ENCODE measurements at regions not wholly inside any gene's neighbourhood (a gene's known extent, or its start where the extent isn't known, plus 50 kb on each side); places are given as distances from the start of the nearest gene placed in this dataset.

GRCh38 chr10:128277267-128277840 is 151.1 kb upstream of the MKI67 start:
- Mint-ChIP-seq H3K27me3 (peaks cover 71% of the 10 kb centered on the region), H3K4me1 (peaks cover 8% of the 10 kb centered on the region), H3K27ac (no peak overlapping the region), H3K4me3 (no peak overlapping the region), H3K36me3 (ENCODE audit: low read depth) (no peaks in the 10 kb centered on the region)
- no peak for ATAC-seq
- no peaks in the 10 kb centered on the region for H3K9me3 ChIP-seq (ENCODE audit: control insufficient read depth, low read length, poor library complexity, severe bottlenecking)
- DNase-seq: no peak

- no peak overlapping the region for H3K4me3 Mint-ChIP-seq
- peaks cover 8% of the 10 kb centered on the region for H3K4me1 Mint-ChIP-seq
- ATAC-seq (no peak), DNase-seq (no peak)
- H3K27me3 Mint-ChIP-seq: peaks cover 62% of the 10 kb centered on the region
- no peaks in the 10 kb centered on the region for H3K9me3 ChIP-seq (ENCODE audit: control insufficient read depth, low read length, poor library complexity, severe bottlenecking)
- no peaks in the 10 kb centered on the region for H3K36me3 Mint-ChIP-seq (ENCODE audit: low read depth)
- no peak overlapping the region for H3K27ac Mint-ChIP-seq
Observed at GRCh38 chr10:128278362-128278761, 152.1 kb upstream of the MKI67 start.

- Mint-ChIP-seq H3K27ac (no peak overlapping the region), H3K27me3 (peaks cover 61% of the 10 kb centered on the region), H3K36me3 (ENCODE audit: low read depth) (no peaks in the 10 kb centered on the region), H3K4me1 (peaks cover 5% of the 10 kb centered on the region), H3K4me3 (no peak overlapping the region)
- no peak for ATAC-seq
- no peak for DNase-seq
- H3K9me3 ChIP-seq (ENCODE audit: control insufficient read depth, low read length, poor library complexity, severe bottlenecking): no peaks in the 10 kb centered on the region
Observed at GRCh38 chr10:128280271-128280670, 154.0 kb upstream of the MKI67 start.

GRCh38 chr10:128281343-128281742 is 155.1 kb upstream of the MKI67 start:
- H3K4me3 Mint-ChIP-seq: no peak overlapping the region
- DNase-seq: no peak
- no peak overlapping the region for H3K27ac Mint-ChIP-seq
- H3K4me1 Mint-ChIP-seq: peaks cover 2% of the 10 kb centered on the region
- H3K27me3 Mint-ChIP-seq: peaks cover 62% of the 10 kb centered on the region
- H3K36me3 Mint-ChIP-seq (ENCODE audit: low read depth): no peaks in the 10 kb centered on the region
- ATAC-seq: no peak
- no peaks in the 10 kb centered on the region for H3K9me3 ChIP-seq (ENCODE audit: control insufficient read depth, low read length, poor library complexity, severe bottlenecking)

GRCh38 chr10:128281861-128282260 is 155.6 kb upstream of the MKI67 start:
- Mint-ChIP-seq H3K36me3 (ENCODE audit: low read depth) (no peaks in the 10 kb centered on the region), H3K27me3 (peaks cover 60% of the 10 kb centered on the region)

GRCh38 chr10:128286141-128286761 is 160.0 kb upstream of the MKI67 start:
- DNase-seq (no peak), ATAC-seq (no peak)
- Mint-ChIP-seq H3K36me3 (ENCODE audit: low read depth) (no peaks in the 10 kb centered on the region), H3K27me3 (peaks cover 59% of the 10 kb centered on the region), H3K4me1 (no peaks in the 10 kb centered on the region), H3K27ac (no peak overlapping the region), H3K4me3 (no peak overlapping the region)
- H3K9me3 ChIP-seq (ENCODE audit: control insufficient read depth, low read length, poor library complexity, severe bottlenecking): no peaks in the 10 kb centered on the region

More at GRCh38 chr10:128281861-128282260, 155.6 kb upstream of the MKI67 start:
- H3K27ac Mint-ChIP-seq: no peak overlapping the region
- no peak for ATAC-seq
- no peak for DNase-seq
- H3K4me1 Mint-ChIP-seq: peaks cover 2% of the 10 kb centered on the region
- H3K4me3 Mint-ChIP-seq: no peak overlapping the region
- no peaks in the 10 kb centered on the region for H3K9me3 ChIP-seq (ENCODE audit: control insufficient read depth, low read length, poor library complexity, severe bottlenecking)

GRCh38 chr10:128286762-128287500 is 160.7 kb upstream of the MKI67 start:
- DNase-seq (no peak), ATAC-seq (no peak)
- Mint-ChIP-seq H3K4me3 (no peak overlapping the region), H3K4me1 (no peaks in the 10 kb centered on the region), H3K27ac (no peak overlapping the region), H3K36me3 (ENCODE audit: low read depth) (no peaks in the 10 kb centered on the region), H3K27me3 (peaks cover 52% of the 10 kb centered on the region)
- no peaks in the 10 kb centered on the region for H3K9me3 ChIP-seq (ENCODE audit: control insufficient read depth, low read length, poor library complexity, severe bottlenecking)

GRCh38 chr10:128287921-128288320 is 161.7 kb upstream of the MKI67 start:
- Mint-ChIP-seq H3K27ac (no peak overlapping the region), H3K36me3 (ENCODE audit: low read depth) (no peaks in the 10 kb centered on the region), H3K4me1 (no peaks in the 10 kb centered on the region), H3K4me3 (no peak overlapping the region), H3K27me3 (peaks cover 50% of the 10 kb centered on the region)
- no peak for ATAC-seq
- no peaks in the 10 kb centered on the region for H3K9me3 ChIP-seq (ENCODE audit: control insufficient read depth, low read length, poor library complexity, severe bottlenecking)
- no peak for DNase-seq

- H3K9me3 ChIP-seq (ENCODE audit: control insufficient read depth, low read length, poor library complexity, severe bottlenecking): no peaks in the 10 kb centered on the region
- H3K27ac Mint-ChIP-seq: no peak overlapping the region
- H3K36me3 Mint-ChIP-seq (ENCODE audit: low read depth): peaks cover 3% of the 10 kb centered on the region
- ATAC-seq (no peak), DNase-seq (no peak)
- H3K4me3 Mint-ChIP-seq: no peak overlapping the region
- peaks cover 45% of the 10 kb centered on the region for H3K27me3 Mint-ChIP-seq
- peaks cover 2% of the 10 kb centered on the region for H3K4me1 Mint-ChIP-seq
Observed at GRCh38 chr10:128289621-128290020, 163.4 kb upstream of the MKI67 start.

- Mint-ChIP-seq H3K27ac (no peak overlapping the region), H3K36me3 (ENCODE audit: low read depth) (peaks cover 3% of the 10 kb centered on the region), H3K4me1 (peaks cover 2% of the 10 kb centered on the region), H3K4me3 (no peak overlapping the region), H3K27me3 (peaks cover 22% of the 10 kb centered on the region)
- ATAC-seq (no peak), DNase-seq (no peak)
- no peaks in the 10 kb centered on the region for H3K9me3 ChIP-seq (ENCODE audit: control insufficient read depth, low read length, poor library complexity, severe bottlenecking)
Observed at GRCh38 chr10:128295003-128295402, 168.8 kb upstream of the MKI67 start.

- ATAC-seq (no peak), DNase-seq (no peak)
- Mint-ChIP-seq H3K4me3 (no peak overlapping the region), H3K27me3 (peaks cover 22% of the 10 kb centered on the region), H3K4me1 (peaks cover 2% of the 10 kb centered on the region), H3K27ac (no peak overlapping the region), H3K36me3 (ENCODE audit: low read depth) (peaks cover 3% of the 10 kb centered on the region)
- no peaks in the 10 kb centered on the region for H3K9me3 ChIP-seq (ENCODE audit: control insufficient read depth, low read length, poor library complexity, severe bottlenecking)
Observed at GRCh38 chr10:128296253-128297007, 170.2 kb upstream of the MKI67 start.

- H3K27me3 Mint-ChIP-seq: peaks cover 22% of the 10 kb centered on the region
- no peak overlapping the region for H3K4me3 Mint-ChIP-seq
- peaks cover 2% of the 10 kb centered on the region for H3K4me1 Mint-ChIP-seq
- no peak for ATAC-seq
- H3K36me3 Mint-ChIP-seq (ENCODE audit: low read depth): peaks cover 3% of the 10 kb centered on the region
- H3K27ac Mint-ChIP-seq: no peak overlapping the region
- H3K9me3 ChIP-seq (ENCODE audit: control insufficient read depth, low read length, poor library complexity, severe bottlenecking): no peaks in the 10 kb centered on the region
- no peak for DNase-seq
Observed at GRCh38 chr10:128297709-128298378, 171.6 kb upstream of the MKI67 start.

- peaks cover 22% of the 10 kb centered on the region for H3K27me3 Mint-ChIP-seq
- DNase-seq (no peak), ATAC-seq (no peak)
- H3K4me3 Mint-ChIP-seq: no peak overlapping the region
- peaks cover 2% of the 10 kb centered on the region for H3K4me1 Mint-ChIP-seq
- H3K9me3 ChIP-seq (ENCODE audit: control insufficient read depth, low read length, poor library complexity, severe bottlenecking): no peaks in the 10 kb centered on the region
- peaks cover 3% of the 10 kb centered on the region for H3K36me3 Mint-ChIP-seq (ENCODE audit: low read depth)
- H3K27ac Mint-ChIP-seq: no peak overlapping the region
Observed at GRCh38 chr10:128298587-128298986, 172.4 kb upstream of the MKI67 start.

All from T-helper 17 cell (primary cell).